SK-N-SH treated with all-trans-retinoic acid at 6 μM for 48 hours (cell line): ENCODE measurements at regions not wholly inside any gene's neighbourhood (a gene's known extent, or its start where the extent isn't known, plus 50 kb on each side); places are given as distances from the start of the nearest gene placed in this dataset.

Experiments used
- ATAC-seq: fragments of 200-7000 bp; cut with Tn5 transposase; 3 replicates; pipeline ENCODE4 v1.9.1; 2020; ENCODE audit warnings: mild to moderate bottlenecking, moderate library complexity
- ARNTL ChIP-seq: fragments of 450-650 bp; formaldehyde crosslinking; IDR thresholded peaks from 2 replicates; pipeline ENCODE4 v1.5.0; 2020; ENCODE audit warnings: low read depth, mild to moderate bottlenecking, moderate library complexity, borderline replicate concordance
- BACH2 ChIP-seq: fragments of 250-450 bp; sonication (Bioruptor Pico); IDR thresholded peaks from 2 replicates; pipeline ENCODE4 v1.9.0; 2021; ENCODE audit warnings: mild to moderate bottlenecking, borderline replicate concordance
- CSDC2 ChIP-seq: fragments of 250-450 bp; sonication (Bioruptor Pico); IDR thresholded peaks from 2 replicates; pipeline ENCODE4 v1.5.0; 2020; ENCODE audit warnings: mild to moderate bottlenecking, moderate library complexity
- ESRRG ChIP-seq: fragments of 250-450 bp; sonication (Bioruptor Pico); IDR thresholded peaks from 2 replicates; pipeline ENCODE4 v1.6.1; 2021; ENCODE audit warnings: mild to moderate bottlenecking
- GLIS3 ChIP-seq: fragments of 250-450 bp; sonication (Bioruptor Pico); IDR thresholded peaks from 2 replicates; pipeline ENCODE4 v1.5.0; 2020; ENCODE audit warnings: mild to moderate bottlenecking, moderate library complexity
- ISL1 ChIP-seq: fragments of 250-450 bp; sonication (Bioruptor Pico); IDR thresholded peaks from 2 replicates; pipeline ENCODE4 v2.1.2; 2022; ENCODE audit warnings: mild to moderate bottlenecking, moderate library complexity
- OSR1 ChIP-seq: fragments of 250-450 bp; sonication (Bioruptor Pico); IDR thresholded peaks from 2 replicates; pipeline ENCODE4 v1.8.0; 2022; ENCODE audit warnings: moderate library complexity, mild to moderate bottlenecking, inconsistent platforms
- PATZ1 ChIP-seq: fragments of 250-450 bp; sonication (Bioruptor Pico); IDR thresholded peaks from 2 replicates; pipeline ENCODE4 v1.8.0; 2020; ENCODE audit warnings: mild to moderate bottlenecking, moderate library complexity, borderline replicate concordance
- POU6F1 ChIP-seq: fragments of 250-450 bp; sonication (Bioruptor Pico); IDR thresholded peaks from 2 replicates; pipeline ENCODE4 v1.8.0; 2021; ENCODE audit warnings: low read depth, mild to moderate bottlenecking, moderate library complexity, borderline replicate concordance
- PPARA ChIP-seq: fragments of 250-450 bp; sonication (Bioruptor Pico); IDR thresholded peaks from 2 replicates; pipeline ENCODE4 v1.5.0; 2020; ENCODE audit warnings: mild to moderate bottlenecking, borderline replicate concordance
- RARB ChIP-seq: fragments of 250-450 bp; sonication (Bioruptor Pico); IDR thresholded peaks from 2 replicates; pipeline ENCODE4 v1.8.0; 2021; ENCODE audit warnings: mild to moderate bottlenecking, moderate library complexity
- SNAI2 ChIP-seq: fragments of 250-450 bp; sonication (Bioruptor Pico); IDR thresholded peaks from 2 replicates; pipeline ENCODE4 v1.5.0; 2020; ENCODE audit warnings: mild to moderate bottlenecking, moderate library complexity
- TCF4 ChIP-seq: fragments of 250-450 bp; sonication (Bioruptor Pico); IDR thresholded peaks from 2 replicates; pipeline ENCODE4 v1.8.0; 2021; ENCODE audit warnings: mild to moderate bottlenecking, moderate library complexity, borderline replicate concordance
- TOX ChIP-seq: fragments of 250-450 bp; sonication (Bioruptor Pico); IDR thresholded peaks from 2 replicates; pipeline ENCODE4 v1.8.0; 2021; ENCODE audit warnings: mild to moderate bottlenecking, moderate library complexity, borderline replicate concordance
- ZC3H10 ChIP-seq: fragments of 250-450 bp; sonication (Bioruptor Pico); IDR thresholded peaks from 2 replicates; pipeline ENCODE4 v1.5.1; 2021; ENCODE audit warnings: mild to moderate bottlenecking, moderate library complexity
- ZFP3 ChIP-seq: fragments of 250-450 bp; sonication (Bioruptor Pico); IDR thresholded peaks from 2 replicates; pipeline ENCODE4 v1.5.0; 2020; ENCODE audit warnings: mild to moderate bottlenecking, moderate library complexity
- ZFP30 ChIP-seq: fragments of 450-650 bp; formaldehyde crosslinking; IDR thresholded peaks from 2 replicates; pipeline ENCODE4 v1.5.0; 2022; ENCODE audit warnings: mild to moderate bottlenecking, moderate library complexity
- ZNF565 ChIP-seq: fragments of 450-650 bp; formaldehyde crosslinking; conservative IDR thresholded peaks from 2 replicates; pipeline ENCODE4 v1.5.0; 2020; ENCODE audit warnings: low read depth, mild to moderate bottlenecking, moderate library complexity
- ZNF70 ChIP-seq: fragments of 450-650 bp; formaldehyde crosslinking; IDR thresholded peaks from 2 replicates; pipeline ENCODE4 v1.5.0; 2020; ENCODE audit warnings: mild to moderate bottlenecking, moderate library complexity
- ZNF8 ChIP-seq: fragments of 450-650 bp; formaldehyde crosslinking; IDR thresholded peaks from 2 replicates; pipeline ENCODE4 v1.5.0; 2020; ENCODE audit warnings: mild to moderate bottlenecking, moderate library complexity
- TF ChIP-seq, protein P1 (sequence below): fragments of 250-450 bp; sonication (Bioruptor Pico); IDR thresholded peaks from 2 replicates; pipeline ENCODE4 v1.5.0; 2020; ENCODE audit warnings: mild to moderate bottlenecking, moderate library complexity
- TF ChIP-seq, protein P2 (sequence below): fragments of 250-450 bp; sonication (Bioruptor Pico); IDR thresholded peaks from 2 replicates; pipeline ENCODE4 v1.5.1; 2020; ENCODE audit warnings: low read depth, mild to moderate bottlenecking, moderate library complexity
- TF ChIP-seq, protein P3 (sequence below): fragments of 250-450 bp; sonication (Bioruptor Pico); IDR thresholded peaks from 2 replicates; pipeline ENCODE4 v1.5.1; 2021; ENCODE audit warnings: mild to moderate bottlenecking, moderate library complexity

DNA sequence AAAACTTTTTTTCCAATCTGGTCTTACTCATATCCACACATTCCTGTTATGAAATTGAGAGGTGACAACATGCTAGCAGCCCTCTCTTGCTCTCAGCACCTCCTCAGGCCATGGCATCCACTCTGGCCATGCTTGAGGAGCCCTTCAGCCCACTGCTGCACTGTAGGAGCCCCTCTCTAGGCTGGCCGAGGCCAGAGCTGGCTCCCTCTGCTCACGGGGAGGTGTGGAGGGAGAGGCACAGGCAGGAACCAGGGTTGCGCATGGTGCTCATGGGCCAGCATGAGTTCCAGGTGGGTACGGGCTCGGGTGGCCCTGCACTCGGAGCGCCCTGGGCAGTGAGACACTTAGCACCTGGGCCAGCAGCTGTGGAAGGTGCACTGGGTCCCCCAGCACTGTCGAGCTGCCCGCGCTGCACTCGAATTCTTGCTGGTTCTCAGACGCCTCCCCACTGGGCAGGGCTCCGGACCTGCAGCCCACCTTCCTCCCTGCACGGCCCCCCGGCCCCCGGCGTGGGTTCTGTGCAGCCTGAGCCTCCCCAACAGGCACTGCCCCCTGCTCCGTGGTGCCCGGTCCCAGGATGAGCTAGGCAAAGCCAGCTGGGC is 1669.6 kb upstream of the CELF4 start:
- no peak for ATAC-seq
- no peak for TF ChIP-seq ISL1
- TF ChIP-seq, protein P1, sequence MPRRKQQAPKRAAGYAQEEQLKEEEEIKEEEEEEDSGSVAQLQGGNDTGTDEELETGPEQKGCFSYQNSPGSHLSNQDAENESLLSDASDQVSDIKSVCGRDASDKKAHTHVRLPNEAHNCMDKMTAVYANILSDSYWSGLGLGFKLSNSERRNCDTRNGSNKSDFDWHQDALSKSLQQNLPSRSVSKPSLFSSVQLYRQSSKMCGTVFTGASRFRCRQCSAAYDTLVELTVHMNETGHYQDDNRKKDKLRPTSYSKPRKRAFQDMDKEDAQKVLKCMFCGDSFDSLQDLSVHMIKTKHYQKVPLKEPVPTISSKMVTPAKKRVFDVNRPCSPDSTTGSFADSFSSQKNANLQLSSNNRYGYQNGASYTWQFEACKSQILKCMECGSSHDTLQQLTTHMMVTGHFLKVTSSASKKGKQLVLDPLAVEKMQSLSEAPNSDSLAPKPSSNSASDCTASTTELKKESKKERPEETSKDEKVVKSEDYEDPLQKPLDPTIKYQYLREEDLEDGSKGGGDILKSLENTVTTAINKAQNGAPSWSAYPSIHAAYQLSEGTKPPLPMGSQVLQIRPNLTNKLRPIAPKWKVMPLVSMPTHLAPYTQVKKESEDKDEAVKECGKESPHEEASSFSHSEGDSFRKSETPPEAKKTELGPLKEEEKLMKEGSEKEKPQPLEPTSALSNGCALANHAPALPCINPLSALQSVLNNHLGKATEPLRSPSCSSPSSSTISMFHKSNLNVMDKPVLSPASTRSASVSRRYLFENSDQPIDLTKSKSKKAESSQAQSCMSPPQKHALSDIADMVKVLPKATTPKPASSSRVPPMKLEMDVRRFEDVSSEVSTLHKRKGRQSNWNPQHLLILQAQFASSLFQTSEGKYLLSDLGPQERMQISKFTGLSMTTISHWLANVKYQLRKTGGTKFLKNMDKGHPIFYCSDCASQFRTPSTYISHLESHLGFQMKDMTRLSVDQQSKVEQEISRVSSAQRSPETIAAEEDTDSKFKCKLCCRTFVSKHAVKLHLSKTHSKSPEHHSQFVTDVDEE = no peak
- no peak for TF ChIP-seq ZC3H10 (CRISPR knock-in tag)
- TF ChIP-seq, protein P2, sequence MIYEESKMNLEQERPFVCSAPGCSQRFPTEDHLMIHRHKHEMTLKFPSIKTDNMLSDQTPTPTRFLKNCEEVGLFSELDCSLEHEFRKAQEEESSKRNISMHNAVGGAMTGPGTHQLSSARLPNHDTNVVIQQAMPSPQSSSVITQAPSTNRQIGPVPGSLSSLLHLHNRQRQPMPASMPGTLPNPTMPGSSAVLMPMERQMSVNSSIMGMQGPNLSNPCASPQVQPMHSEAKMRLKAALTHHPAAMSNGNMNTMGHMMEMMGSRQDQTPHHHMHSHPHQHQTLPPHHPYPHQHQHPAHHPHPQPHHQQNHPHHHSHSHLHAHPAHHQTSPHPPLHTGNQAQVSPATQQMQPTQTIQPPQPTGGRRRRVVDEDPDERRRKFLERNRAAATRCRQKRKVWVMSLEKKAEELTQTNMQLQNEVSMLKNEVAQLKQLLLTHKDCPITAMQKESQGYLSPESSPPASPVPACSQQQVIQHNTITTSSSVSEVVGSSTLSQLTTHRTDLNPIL (CRISPR knock-in tag) = no peak
- no peak for TF ChIP-seq GLIS3 (CRISPR knock-in tag)
- no peak for TF ChIP-seq OSR1 (CRISPR knock-in tag)
- TF ChIP-seq TCF4 (CRISPR knock-in tag) = no peak
- no peak for TF ChIP-seq POU6F1 (CRISPR knock-in tag)
- TF ChIP-seq PPARA = no peak
- TF ChIP-seq CSDC2 (CRISPR knock-in tag) = no peak
- TF ChIP-seq RARB (CRISPR knock-in tag) = no peak
- TF ChIP-seq ZNF8 (CRISPR knock-in tag) = no peak
- TF ChIP-seq ESRRG (CRISPR knock-in tag) = no peak
- TF ChIP-seq SNAI2 (CRISPR knock-in tag) = no peak
- TF ChIP-seq ZFP30 (CRISPR knock-in tag) = no peak
- TF ChIP-seq PATZ1 (CRISPR knock-in tag) = no peak
- no peak for TF ChIP-seq ARNTL
- TF ChIP-seq ZFP3 (CRISPR knock-in tag) = no peak
- no peak for TF ChIP-seq ZNF565 (CRISPR knock-in tag)
- no peak for TF ChIP-seq ZNF70 (CRISPR knock-in tag)
- TF ChIP-seq, all 23 proteins: peak for 0

DNA sequence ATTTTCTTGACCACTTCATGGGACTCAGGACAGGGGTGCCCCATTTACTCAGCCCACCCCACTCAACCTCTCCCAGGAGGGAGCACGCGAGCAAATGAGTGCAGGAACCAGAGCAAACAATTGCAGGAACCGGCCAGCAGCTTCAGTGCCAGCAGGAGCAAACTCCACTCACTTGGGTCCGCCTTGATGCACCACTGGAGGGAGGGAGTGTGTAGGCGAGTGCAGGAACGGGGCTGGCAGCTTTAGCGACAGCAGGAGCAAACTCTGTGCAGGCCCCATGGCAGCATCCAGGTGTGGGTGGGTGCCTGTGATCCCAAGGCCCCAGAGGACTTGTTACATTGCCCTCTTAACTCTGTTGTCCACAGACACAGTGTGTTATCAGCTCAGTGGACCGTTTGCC is 1667.3 kb upstream of the CELF4 start:
- no peak for ATAC-seq
- TF ChIP-seq ZNF8 (CRISPR knock-in tag) (no peak), CSDC2 (CRISPR knock-in tag) (no peak), BACH2 (CRISPR knock-in tag) (no peak), POU6F1 (CRISPR knock-in tag) (no peak), ARNTL (no peak), ISL1 (no peak), RARB (CRISPR knock-in tag) (no peak), ZNF70 (CRISPR knock-in tag) (no peak), ZFP3 (CRISPR knock-in tag) (no peak), ESRRG (CRISPR knock-in tag) (no peak), GLIS3 (CRISPR knock-in tag) (no peak), ZFP30 (CRISPR knock-in tag) (no peak), TOX (CRISPR knock-in tag) (no peak), SNAI2 (CRISPR knock-in tag) (no peak), PATZ1 (CRISPR knock-in tag) (no peak), TCF4 (CRISPR knock-in tag) (no peak)
- TF ChIP-seq, protein P2 (CRISPR knock-in tag) = no peak
- TF ChIP-seq, protein P3, sequence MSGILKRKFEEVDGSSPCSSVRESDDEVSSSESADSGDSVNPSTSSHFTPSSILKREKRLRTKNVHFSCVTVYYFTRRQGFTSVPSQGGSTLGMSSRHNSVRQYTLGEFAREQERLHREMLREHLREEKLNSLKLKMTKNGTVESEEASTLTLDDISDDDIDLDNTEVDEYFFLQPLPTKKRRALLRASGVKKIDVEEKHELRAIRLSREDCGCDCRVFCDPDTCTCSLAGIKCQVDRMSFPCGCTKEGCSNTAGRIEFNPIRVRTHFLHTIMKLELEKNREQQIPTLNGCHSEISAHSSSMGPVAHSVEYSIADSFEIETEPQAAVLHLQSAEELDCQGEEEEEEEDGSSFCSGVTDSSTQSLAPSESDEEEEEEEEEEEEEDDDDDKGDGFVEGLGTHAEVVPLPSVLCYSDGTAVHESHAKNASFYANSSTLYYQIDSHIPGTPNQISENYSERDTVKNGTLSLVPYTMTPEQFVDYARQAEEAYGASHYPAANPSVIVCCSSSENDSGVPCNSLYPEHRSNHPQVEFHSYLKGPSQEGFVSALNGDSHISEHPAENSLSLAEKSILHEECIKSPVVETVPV (CRISPR knock-in tag) = no peak
